ENCODE measurements at regions not wholly inside any gene's neighbourhood (a gene's known extent, or its start where the extent isn't known, plus 50 kb on each side); places are given as distances from the start of the nearest gene placed in this dataset.

DNA sequence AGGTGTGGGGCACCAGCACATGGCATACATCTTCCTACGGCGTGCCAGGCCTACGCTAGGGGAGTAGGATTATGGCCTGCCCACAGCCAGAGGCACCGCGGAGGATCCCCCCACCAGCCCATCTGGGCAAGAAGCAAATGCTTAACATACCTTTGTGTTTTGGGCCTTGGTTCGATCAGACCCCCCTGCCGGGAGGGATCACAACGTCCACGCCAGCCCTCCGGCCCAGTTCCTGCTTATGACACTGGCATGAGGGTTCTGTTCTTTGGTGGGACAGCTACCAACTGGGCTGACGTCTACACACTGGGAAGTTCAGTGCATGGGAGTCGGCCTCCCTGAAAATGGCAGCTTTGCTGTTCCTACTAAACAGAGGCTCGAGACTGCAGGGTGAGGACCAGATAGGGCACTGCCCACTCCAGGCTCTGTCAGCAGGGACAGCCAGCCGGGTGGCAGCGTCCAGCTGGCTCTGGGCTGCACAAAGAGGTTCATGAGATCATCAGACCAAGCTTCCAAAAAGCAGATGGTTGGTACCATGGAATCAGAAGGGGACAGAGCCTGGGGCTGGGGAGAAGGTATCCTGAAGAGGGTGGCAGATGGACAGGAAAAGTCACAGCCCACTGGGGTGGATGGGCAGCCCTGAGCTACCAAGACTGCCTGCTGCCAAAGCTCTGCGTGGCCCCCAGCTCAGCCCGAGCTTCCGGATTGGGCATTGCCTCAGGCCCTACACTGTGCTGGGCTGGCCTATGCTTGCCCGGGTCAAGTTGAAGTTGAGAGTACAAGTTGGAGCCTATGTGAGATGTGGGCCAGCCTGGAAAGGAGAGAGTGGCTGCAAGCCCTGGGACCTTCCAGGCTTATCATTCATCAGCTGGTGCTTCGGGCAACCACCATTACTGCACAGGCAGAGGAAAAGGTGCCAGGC is 61.7 kb upstream of the TEX51 start:
- no peak overlapping the region for H3K4me2 ChIP-seq

DNA sequence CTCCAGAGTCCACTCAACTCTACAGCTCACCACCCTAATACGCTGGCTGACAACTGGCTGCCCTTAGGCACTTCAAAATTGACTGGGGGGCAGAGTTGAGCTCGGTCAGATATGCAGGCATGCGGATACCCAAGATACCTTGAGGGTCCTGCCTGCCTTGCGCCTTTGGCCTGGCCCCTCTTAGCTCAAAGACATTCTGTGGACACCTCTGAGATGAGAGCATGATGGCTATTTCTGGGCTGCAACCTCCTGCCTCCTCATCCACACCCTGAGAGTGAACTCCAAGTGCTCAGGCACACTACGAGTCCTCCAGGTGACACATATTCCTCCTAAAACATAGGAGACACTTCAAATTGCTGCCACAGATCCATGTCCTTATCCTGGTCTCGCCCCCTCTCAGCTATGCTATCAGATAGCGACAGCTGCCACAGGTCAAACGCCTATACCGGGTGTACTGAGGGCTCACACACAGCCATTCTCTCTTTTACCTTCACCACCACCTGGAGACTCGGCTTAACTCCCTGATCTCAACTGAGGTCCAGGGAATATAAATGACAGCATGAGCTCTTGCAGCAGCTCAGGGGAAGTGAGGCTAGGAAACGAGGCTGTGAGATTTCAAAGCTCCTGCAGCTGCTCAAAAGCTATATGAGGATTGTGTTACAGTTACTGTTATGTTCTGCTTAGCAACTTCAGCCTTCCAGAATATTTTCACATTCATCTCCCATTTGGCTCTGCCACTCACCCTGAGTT is 60.5 kb upstream of the TEX51 start:
- Mint-ChIP-seq H3K4me1 (no peaks in the 10 kb centered on the region), H3K27ac (no peak overlapping the region), H3K27me3 (ENCODE audit: insufficient read depth, low read depth, poor library complexity) (no peaks in the 10 kb centered on the region), H3K4me3 (no peak overlapping the region), H3K36me3 (ENCODE audit: low read depth) (no peaks in the 10 kb centered on the region), H3K9me3 (no peaks in the 10 kb centered on the region)
- no peaks in the 10 kb centered on the region for H3K27me3 ChIP-seq (ENCODE audit: insufficient read depth)
- H3K27ac ChIP-seq (ENCODE audit: low read depth) = no peak overlapping the region
- no peaks in the 10 kb centered on the region for H3F3A ChIP-seq (replicated peaks; ENCODE audit: low read depth)
- H3K4me2 ChIP-seq = no peak overlapping the region
- no peak overlapping the region for H3K4me3 ChIP-seq
- no peaks in the 10 kb centered on the region for H3K79me2 ChIP-seq (replicated peaks; ENCODE audit: insufficient read depth)
- peaks cover 15% of the 10 kb centered on the region; the same call in 1 of the 2 replicates for H3K9me2 ChIP-seq (ENCODE audit: insufficient read depth)
- no peaks in the 10 kb centered on the region for H3K36me3 ChIP-seq (ENCODE audit: insufficient read depth)
- TF ChIP-seq POLR2AphosphoS5 (IDR thresholded peaks at IDR 0.05; ENCODE audit: low read depth) = no peak
- TF ChIP-seq EZH2 (IDR thresholded peaks at IDR 0.05; ENCODE audit: low read depth, unreplicated experiment) = no peak
- TF ChIP-seq, protein P1, sequence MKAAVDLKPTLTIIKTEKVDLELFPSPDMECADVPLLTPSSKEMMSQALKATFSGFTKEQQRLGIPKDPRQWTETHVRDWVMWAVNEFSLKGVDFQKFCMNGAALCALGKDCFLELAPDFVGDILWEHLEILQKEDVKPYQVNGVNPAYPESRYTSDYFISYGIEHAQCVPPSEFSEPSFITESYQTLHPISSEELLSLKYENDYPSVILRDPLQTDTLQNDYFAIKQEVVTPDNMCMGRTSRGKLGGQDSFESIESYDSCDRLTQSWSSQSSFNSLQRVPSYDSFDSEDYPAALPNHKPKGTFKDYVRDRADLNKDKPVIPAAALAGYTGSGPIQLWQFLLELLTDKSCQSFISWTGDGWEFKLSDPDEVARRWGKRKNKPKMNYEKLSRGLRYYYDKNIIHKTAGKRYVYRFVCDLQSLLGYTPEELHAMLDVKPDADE (IDR thresholded peaks at IDR 0.05) = no peak
- ATAC-seq (no peak), DNase-seq (ENCODE audit: low spot score) (no peak)
- H3K4me1 ChIP-seq (ENCODE audit: insufficient read depth) = no peaks in the 10 kb centered on the region
- H4K20me1 ChIP-seq (replicated peaks; ENCODE audit: insufficient read depth) = no peaks in the 10 kb centered on the region
- no peak overlapping the region for H2AFZ ChIP-seq

More for the DNA sequence above, 61.7 kb upstream of the TEX51 start:
- no peak overlapping the region for H3K27ac Mint-ChIP-seq
- Histone ChIP-seq H3K4me1 (ENCODE audit: insufficient read depth) (no peaks in the 10 kb centered on the region), H4K20me1 (replicated peaks; ENCODE audit: insufficient read depth) (no peaks in the 10 kb centered on the region), H3K9me2 (ENCODE audit: insufficient read depth) (peaks cover 16% of the 10 kb centered on the region; the same call in 1 of the 2 replicates), H3K4me3 (no peak overlapping the region), H2AFZ (no peak overlapping the region), H3K79me2 (replicated peaks; ENCODE audit: insufficient read depth) (no peaks in the 10 kb centered on the region), H3F3A (replicated peaks; ENCODE audit: low read depth) (no peaks in the 10 kb centered on the region), H3K27ac (ENCODE audit: low read depth) (no peak overlapping the region), H3K27me3 (ENCODE audit: insufficient read depth) (no peaks in the 10 kb centered on the region), H3K36me3 (ENCODE audit: insufficient read depth) (no peaks in the 10 kb centered on the region)
- no peak for DNase-seq (ENCODE audit: low spot score)
- no peaks in the 10 kb centered on the region for H3K36me3 Mint-ChIP-seq (ENCODE audit: low read depth)
- H3K4me1 Mint-ChIP-seq = no peaks in the 10 kb centered on the region
- H3K27me3 Mint-ChIP-seq (ENCODE audit: insufficient read depth, low read depth, poor library complexity) = no peaks in the 10 kb centered on the region
- H3K4me3 Mint-ChIP-seq = no peak overlapping the region
- no peak for TF ChIP-seq STAT1 (IDR thresholded peaks at IDR 0.05; ENCODE audit: unreplicated experiment)
- TF ChIP-seq JUNB (IDR thresholded peaks at IDR 0.05; ENCODE audit: unreplicated experiment) = no peak
- TF ChIP-seq ZNF114 (CRISPR knock-in tag; IDR thresholded peaks at IDR 0.05) = no peak
- no peak for ATAC-seq
- H3K9me3 Mint-ChIP-seq = no peaks in the 10 kb centered on the region

DNA sequence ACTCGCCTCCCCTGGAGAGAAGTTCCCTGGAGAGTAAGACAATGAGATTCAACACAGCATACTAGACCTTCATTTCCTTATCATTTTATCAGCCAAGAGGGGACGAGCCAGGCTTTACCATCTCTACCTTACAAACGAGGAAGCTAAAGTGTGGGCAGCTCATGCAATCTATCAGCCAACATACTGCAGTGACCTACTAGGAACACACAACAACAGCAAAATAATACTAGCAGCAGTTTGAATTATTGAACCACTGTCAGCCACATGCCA is 60.0 kb upstream of the TEX51 start:
- Histone ChIP-seq H3K4me2 (no peak overlapping the region), H3K4me3 (no peak overlapping the region), H3K27me3 (ENCODE audit: insufficient read depth) (no peaks in the 10 kb centered on the region), H3K36me3 (ENCODE audit: insufficient read depth) (no peaks in the 10 kb centered on the region), H4K20me1 (replicated peaks; ENCODE audit: insufficient read depth) (no peaks in the 10 kb centered on the region), H3K79me2 (replicated peaks; ENCODE audit: insufficient read depth) (no peaks in the 10 kb centered on the region), H2AFZ (no peak overlapping the region), H3F3A (replicated peaks; ENCODE audit: low read depth) (no peaks in the 10 kb centered on the region), H3K9me2 (ENCODE audit: insufficient read depth) (peaks cover 10% of the 10 kb centered on the region; the same call in 1 of the 2 replicates), H3K4me1 (ENCODE audit: insufficient read depth) (no peaks in the 10 kb centered on the region), H3K27ac (ENCODE audit: low read depth) (no peak overlapping the region)
- H3K36me3 Mint-ChIP-seq (ENCODE audit: low read depth) = no peaks in the 10 kb centered on the region
- no peaks in the 10 kb centered on the region for H3K4me1 Mint-ChIP-seq
- H3K27me3 Mint-ChIP-seq (ENCODE audit: insufficient read depth, low read depth, poor library complexity) = no peaks in the 10 kb centered on the region
- DNase-seq (ENCODE audit: low spot score) = no peak
- TF ChIP-seq ZNF331 (CRISPR knock-in tag; IDR thresholded peaks at IDR 0.05; ENCODE audit: low read depth) (no peak), EZH2 (IDR thresholded peaks at IDR 0.05; ENCODE audit: low read depth, unreplicated experiment) (no peak), ZNF114 (CRISPR knock-in tag; IDR thresholded peaks at IDR 0.05) (no peak), NANOG (IDR thresholded peaks at IDR 0.05; ENCODE audit: borderline replicate concordance) (no peak), EZH2phosphoT487 (IDR thresholded peaks at IDR 0.05; ENCODE audit: unreplicated experiment) (no peak)
- TF ChIP-seq, protein P2, sequence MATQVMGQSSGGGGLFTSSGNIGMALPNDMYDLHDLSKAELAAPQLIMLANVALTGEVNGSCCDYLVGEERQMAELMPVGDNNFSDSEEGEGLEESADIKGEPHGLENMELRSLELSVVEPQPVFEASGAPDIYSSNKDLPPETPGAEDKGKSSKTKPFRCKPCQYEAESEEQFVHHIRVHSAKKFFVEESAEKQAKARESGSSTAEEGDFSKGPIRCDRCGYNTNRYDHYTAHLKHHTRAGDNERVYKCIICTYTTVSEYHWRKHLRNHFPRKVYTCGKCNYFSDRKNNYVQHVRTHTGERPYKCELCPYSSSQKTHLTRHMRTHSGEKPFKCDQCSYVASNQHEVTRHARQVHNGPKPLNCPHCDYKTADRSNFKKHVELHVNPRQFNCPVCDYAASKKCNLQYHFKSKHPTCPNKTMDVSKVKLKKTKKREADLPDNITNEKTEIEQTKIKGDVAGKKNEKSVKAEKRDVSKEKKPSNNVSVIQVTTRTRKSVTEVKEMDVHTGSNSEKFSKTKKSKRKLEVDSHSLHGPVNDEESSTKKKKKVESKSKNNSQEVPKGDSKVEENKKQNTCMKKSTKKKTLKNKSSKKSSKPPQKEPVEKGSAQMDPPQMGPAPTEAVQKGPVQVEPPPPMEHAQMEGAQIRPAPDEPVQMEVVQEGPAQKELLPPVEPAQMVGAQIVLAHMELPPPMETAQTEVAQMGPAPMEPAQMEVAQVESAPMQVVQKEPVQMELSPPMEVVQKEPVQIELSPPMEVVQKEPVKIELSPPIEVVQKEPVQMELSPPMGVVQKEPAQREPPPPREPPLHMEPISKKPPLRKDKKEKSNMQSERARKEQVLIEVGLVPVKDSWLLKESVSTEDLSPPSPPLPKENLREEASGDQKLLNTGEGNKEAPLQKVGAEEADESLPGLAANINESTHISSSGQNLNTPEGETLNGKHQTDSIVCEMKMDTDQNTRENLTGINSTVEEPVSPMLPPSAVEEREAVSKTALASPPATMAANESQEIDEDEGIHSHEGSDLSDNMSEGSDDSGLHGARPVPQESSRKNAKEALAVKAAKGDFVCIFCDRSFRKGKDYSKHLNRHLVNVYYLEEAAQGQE (IDR thresholded peaks at IDR 0.05; ENCODE audit: unreplicated experiment) = no peak
- TF ChIP-seq, protein P3, sequence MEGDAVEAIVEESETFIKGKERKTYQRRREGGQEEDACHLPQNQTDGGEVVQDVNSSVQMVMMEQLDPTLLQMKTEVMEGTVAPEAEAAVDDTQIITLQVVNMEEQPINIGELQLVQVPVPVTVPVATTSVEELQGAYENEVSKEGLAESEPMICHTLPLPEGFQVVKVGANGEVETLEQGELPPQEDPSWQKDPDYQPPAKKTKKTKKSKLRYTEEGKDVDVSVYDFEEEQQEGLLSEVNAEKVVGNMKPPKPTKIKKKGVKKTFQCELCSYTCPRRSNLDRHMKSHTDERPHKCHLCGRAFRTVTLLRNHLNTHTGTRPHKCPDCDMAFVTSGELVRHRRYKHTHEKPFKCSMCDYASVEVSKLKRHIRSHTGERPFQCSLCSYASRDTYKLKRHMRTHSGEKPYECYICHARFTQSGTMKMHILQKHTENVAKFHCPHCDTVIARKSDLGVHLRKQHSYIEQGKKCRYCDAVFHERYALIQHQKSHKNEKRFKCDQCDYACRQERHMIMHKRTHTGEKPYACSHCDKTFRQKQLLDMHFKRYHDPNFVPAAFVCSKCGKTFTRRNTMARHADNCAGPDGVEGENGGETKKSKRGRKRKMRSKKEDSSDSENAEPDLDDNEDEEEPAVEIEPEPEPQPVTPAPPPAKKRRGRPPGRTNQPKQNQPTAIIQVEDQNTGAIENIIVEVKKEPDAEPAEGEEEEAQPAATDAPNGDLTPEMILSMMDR (conservative IDR thresholded peaks at IDR 0.05; ENCODE audit: low read depth in 2 of 2) = no peak
- no peaks in the 10 kb centered on the region for H3K9me3 Mint-ChIP-seq
- no peak for ATAC-seq
- H3K4me3 Mint-ChIP-seq = no peak overlapping the region
- H3K27ac Mint-ChIP-seq = no peak overlapping the region
